HFFc6 (cell line): ENCODE measurements at regions not wholly inside any gene's neighbourhood (a gene's known extent, or its start where the extent isn't known, plus 50 kb on each side); places are given as distances from the start of the nearest gene placed in this dataset.

Experiments
- DNase-seq: peaks from one replicate; pipeline ENCODE4 v3.0.0-alpha.2; 2018
- H3K27ac Mint-ChIP-seq: 2 replicates; pipeline ENCODE4 v1.8.0; 2020; ENCODE audit warnings: mild to moderate bottlenecking, mixed read lengths
- H3K27me3 Mint-ChIP-seq: 2 replicates; pipeline ENCODE4 v1.8.0; 2021; ENCODE audit warnings: mild to moderate bottlenecking, moderate library complexity, mixed read lengths; ENCODE audit not compliant: insufficient read depth
- H3K36me3 Mint-ChIP-seq: 2 replicates; pipeline ENCODE4 v1.8.0; 2021; ENCODE audit warnings: low read depth, mixed read lengths
- H3K4me1 Mint-ChIP-seq: 2 replicates; pipeline ENCODE4 v1.8.0; 2020; ENCODE audit warnings: low read depth, mixed read lengths
- H3K4me3 Mint-ChIP-seq: 2 replicates; pipeline ENCODE4 v1.8.0; 2020; ENCODE audit warnings: mild to moderate bottlenecking, moderate library complexity, mixed read lengths
- H3K9me3 Mint-ChIP-seq: 2 replicates; pipeline ENCODE4 v1.8.0; 2020; ENCODE audit warnings: mild to moderate bottlenecking, mixed read lengths
- TF ChIP-seq, protein P1 (sequence below): fragments of 200-600 bp; sonication (generic); IDR thresholded peaks from 2 replicates; pipeline ENCODE4 v1.5.0; 2021; ENCODE audit warnings: antibody characterized with exemption, mild to moderate bottlenecking

DNA sequence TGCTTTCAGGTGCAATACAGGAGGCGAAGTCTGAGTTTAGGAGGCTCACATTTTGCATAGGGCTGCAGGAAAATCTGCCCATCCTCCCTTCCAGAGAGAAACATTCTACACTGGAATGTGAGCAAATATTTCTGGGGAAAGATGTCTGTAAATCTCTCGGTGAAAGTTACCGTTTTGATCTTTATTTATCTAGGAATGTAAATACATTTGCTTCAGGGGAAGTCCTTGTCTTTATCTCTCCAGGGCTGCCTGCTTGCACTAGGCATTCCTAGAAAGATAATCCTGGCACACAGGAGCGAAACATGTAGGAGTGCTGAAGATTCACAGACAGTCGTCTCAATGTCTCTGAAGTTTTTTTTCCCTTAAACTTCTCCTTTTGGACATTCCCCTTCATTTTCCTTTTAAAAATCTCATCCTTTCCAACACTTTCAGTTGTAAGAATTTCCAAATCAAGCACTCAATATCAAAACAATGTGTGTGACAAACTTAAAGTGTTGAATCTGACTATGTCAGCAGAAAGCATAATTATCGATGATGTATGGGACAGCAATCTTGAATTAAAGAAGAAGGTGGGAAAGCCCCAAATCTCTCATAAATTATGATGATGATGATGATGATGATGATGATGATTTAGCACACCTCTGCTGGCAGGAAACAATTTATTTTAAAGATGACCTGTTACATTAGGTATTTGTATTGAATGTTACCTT is 113.4 kb upstream of the RESF1 start:
- TF ChIP-seq, protein P1, sequence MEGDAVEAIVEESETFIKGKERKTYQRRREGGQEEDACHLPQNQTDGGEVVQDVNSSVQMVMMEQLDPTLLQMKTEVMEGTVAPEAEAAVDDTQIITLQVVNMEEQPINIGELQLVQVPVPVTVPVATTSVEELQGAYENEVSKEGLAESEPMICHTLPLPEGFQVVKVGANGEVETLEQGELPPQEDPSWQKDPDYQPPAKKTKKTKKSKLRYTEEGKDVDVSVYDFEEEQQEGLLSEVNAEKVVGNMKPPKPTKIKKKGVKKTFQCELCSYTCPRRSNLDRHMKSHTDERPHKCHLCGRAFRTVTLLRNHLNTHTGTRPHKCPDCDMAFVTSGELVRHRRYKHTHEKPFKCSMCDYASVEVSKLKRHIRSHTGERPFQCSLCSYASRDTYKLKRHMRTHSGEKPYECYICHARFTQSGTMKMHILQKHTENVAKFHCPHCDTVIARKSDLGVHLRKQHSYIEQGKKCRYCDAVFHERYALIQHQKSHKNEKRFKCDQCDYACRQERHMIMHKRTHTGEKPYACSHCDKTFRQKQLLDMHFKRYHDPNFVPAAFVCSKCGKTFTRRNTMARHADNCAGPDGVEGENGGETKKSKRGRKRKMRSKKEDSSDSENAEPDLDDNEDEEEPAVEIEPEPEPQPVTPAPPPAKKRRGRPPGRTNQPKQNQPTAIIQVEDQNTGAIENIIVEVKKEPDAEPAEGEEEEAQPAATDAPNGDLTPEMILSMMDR = no peak
- no peaks in the 10 kb centered on the region for H3K4me1 Mint-ChIP-seq
- H3K9me3 Mint-ChIP-seq = peaks cover 24% of the 10 kb centered on the region
- DNase-seq = no peak
- peaks cover 5% of the 10 kb centered on the region; the same call in 1 of the 2 replicates for H3K36me3 Mint-ChIP-seq
- H3K27me3 Mint-ChIP-seq = peaks cover 3% of the 10 kb centered on the region
- no peak overlapping the region for H3K4me3 Mint-ChIP-seq
- no peak overlapping the region for H3K27ac Mint-ChIP-seq

GRCh38 chr12:31843398-31844095 is 114.7 kb upstream of the AMN1 start:
- peaks cover 5% of the 10 kb centered on the region; the same call in 1 of the 2 replicates for H3K36me3 Mint-ChIP-seq
- H3K27ac Mint-ChIP-seq = no peak overlapping the region
- peaks cover 12% of the 10 kb centered on the region for H3K9me3 Mint-ChIP-seq
- peaks cover 3% of the 10 kb centered on the region for H3K27me3 Mint-ChIP-seq
- no peak for DNase-seq
- H3K4me3 Mint-ChIP-seq = no peak overlapping the region
- no peaks in the 10 kb centered on the region for H3K4me1 Mint-ChIP-seq
- TF ChIP-seq, protein P1 = no peak

DNA sequence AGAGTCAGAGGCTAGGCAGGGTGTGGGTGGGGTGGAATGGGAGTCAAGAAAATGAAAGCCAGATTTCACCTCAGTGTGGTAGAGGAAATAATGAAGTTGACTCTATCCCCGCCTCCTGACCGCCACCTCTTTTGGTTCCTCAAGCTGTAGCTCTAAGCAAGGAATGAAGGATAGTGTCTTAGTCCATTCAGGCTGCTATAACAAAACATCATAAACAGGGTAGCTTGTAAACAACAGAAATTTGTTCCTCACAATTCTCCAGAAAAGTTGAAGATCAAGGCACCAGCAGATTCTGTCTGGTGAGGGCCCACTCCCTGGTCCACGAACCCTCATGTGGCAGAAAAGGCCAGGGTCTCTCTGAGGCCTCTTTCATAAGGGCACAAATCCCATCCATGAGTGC is 109.1 kb upstream of the AMN1 start:
- DNase-seq = no peak
- Mint-ChIP-seq H3K4me3 (no peak overlapping the region), H3K36me3 (no peaks in the 10 kb centered on the region), H3K27me3 (peaks cover 8% of the 10 kb centered on the region), H3K4me1 (no peaks in the 10 kb centered on the region), H3K9me3 (no peaks in the 10 kb centered on the region), H3K27ac (no peak overlapping the region)
- TF ChIP-seq, protein P1 = no peak

DNA sequence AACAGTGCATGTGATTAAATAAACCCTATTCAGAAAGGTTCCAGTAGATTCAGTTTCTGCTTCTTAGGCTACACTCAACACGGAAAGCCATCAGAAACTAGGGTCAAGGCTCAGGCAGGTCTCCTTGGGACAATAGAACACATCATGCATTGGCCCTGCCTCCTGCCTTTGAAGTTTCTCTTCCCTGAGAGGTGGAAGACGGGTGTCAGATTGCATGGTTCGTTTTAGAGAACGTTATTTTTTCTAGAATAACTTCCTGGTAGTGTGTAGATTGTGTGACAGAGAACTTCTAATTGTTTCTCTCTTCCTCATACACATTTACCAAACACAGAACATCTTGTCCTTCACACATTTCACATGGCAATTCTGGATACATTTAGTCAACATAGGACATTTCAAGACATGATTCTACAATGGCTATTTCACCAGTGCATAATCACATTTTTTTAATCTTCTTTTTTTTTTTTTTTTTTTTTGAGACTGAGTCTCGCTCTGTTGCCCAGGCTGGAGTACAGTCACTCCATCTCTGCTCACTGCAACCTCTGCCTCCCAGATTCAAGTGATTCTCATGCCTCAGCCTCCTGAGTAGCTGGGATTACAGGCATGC is 106.6 kb upstream of the AMN1 start:
- Mint-ChIP-seq H3K27ac (no peak overlapping the region), H3K4me3 (no peak overlapping the region), H3K4me1 (no peaks in the 10 kb centered on the region), H3K36me3 (no peaks in the 10 kb centered on the region), H3K27me3 (peaks cover 9% of the 10 kb centered on the region), H3K9me3 (no peaks in the 10 kb centered on the region)
- no peak for DNase-seq
- TF ChIP-seq, protein P1 = no peak

DNA sequence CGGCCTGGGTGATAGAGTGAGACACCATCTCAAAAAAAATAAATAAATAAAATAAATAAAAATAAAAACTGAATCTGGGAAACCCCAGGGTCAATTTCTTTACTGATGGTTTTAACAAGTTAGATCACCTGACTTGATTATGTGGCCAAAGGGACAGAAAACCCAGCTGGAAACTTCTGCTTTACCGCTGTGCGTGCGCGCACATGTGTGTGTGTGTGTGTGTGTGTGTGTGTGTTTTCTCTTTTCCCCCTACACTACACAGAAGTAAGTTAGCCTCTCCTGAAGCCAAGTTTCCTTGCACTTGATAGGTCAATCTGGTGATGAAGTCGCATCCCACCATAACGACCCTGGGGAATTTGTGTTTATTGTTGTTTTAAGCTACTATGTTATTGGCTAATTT is 105.3 kb upstream of the AMN1 start:
- Mint-ChIP-seq H3K36me3 (no peaks in the 10 kb centered on the region), H3K4me1 (no peaks in the 10 kb centered on the region), H3K27ac (no peak overlapping the region), H3K27me3 (peaks cover 9% of the 10 kb centered on the region), H3K9me3 (no peaks in the 10 kb centered on the region), H3K4me3 (no peak overlapping the region)
- DNase-seq = no peak
- TF ChIP-seq, protein P1 = no peak
